OCI-LY3 (cell line): ENCODE measurements at regions not wholly inside any gene's neighbourhood (a gene's known extent, or its start where the extent isn't known, plus 50 kb on each side); places are given as distances from the start of the nearest gene placed in this dataset.

Source experiments
- H2AFZ ChIP-seq: fragments of 200-600, 300-600 bp; shearing (Covaris generic); 2 replicates; pipeline ENCODE4 v1.6.0; 2014; ENCODE audit warnings: antibody characterized with exemption, low read depth, low read length
- H3K27ac ChIP-seq: fragments of 200-600, 300-600 bp; sonication (generic); 2 replicates; pipeline ENCODE4 v1.5.1; 2014; ENCODE audit warnings: mild to moderate bottlenecking, low read length, moderate library complexity, mixed read lengths
- H3K27me3 ChIP-seq: fragments of 200-600, 300-600 bp; sonication (generic); 2 replicates; pipeline ENCODE4 v1.6.1; 2014; ENCODE audit warnings: low read depth, low read length, mixed read lengths
- H3K36me3 ChIP-seq: fragments of 200-600, 300-600 bp; sonication (generic); replicated peaks from 2 replicates; pipeline ENCODE3; 2014; ENCODE audit warnings: low read depth, low read length, mixed read lengths
- H3K4me1 ChIP-seq: fragments of 300-600, 200-600 bp; sonication (generic); 2 replicates; pipeline ENCODE4 v1.6.1; 2014; ENCODE audit warnings: low read length, mixed read lengths
- H3K4me2 ChIP-seq: fragments of 200-600, 300-600 bp; sonication (generic); 2 replicates; pipeline ENCODE4 v1.6.1; 2014; ENCODE audit warnings: low read length, mixed read lengths
- H3K4me3 ChIP-seq: fragments of 300-600, 200-600 bp; sonication (generic); 2 replicates; pipeline ENCODE4 v1.5.1; 2014; ENCODE audit warnings: antibody characterized with exemption, mild to moderate bottlenecking, low read length, moderate library complexity
- H3K79me2 ChIP-seq: fragments of 300-600, 200-600 bp; shearing (Covaris generic); 2 replicates; pipeline ENCODE4 v1.6.1; 2014; ENCODE audit warnings: mild to moderate bottlenecking, low read length, mixed read lengths
- H3K9ac ChIP-seq: fragments of 300-600, 200-600 bp; shearing (Covaris generic); 2 replicates; pipeline ENCODE4 v1.6.0; 2014; ENCODE audit warnings: mild to moderate bottlenecking, low read length, moderate library complexity
- H3K9me3 ChIP-seq: fragments of 200-600, 300-600 bp; shearing (Covaris generic); 2 replicates; pipeline ENCODE4 v1.6.1; 2014; ENCODE audit warnings: low read length, mixed read lengths; ENCODE audit not compliant: insufficient read depth
- H4K20me1 ChIP-seq: fragments of 200-600, 300-600 bp; sonication (generic); 2 replicates; pipeline ENCODE4 v1.6.1; 2016; ENCODE audit warnings: low read length, mixed read lengths; ENCODE audit not compliant: insufficient read depth
- CTCF ChIP-seq: fragments of 200-600, 300-600 bp; sonication (generic); IDR thresholded peaks from 2 replicates; pipeline ENCODE4 v1.5.1; 2014; ENCODE audit warnings: antibody characterized with exemption, low read length, low read depth
- EZH2phosphoT487 ChIP-seq: fragments of 200-600 bp; shearing (Covaris generic); IDR thresholded peaks from 2 replicates; pipeline ENCODE4 v1.6.1; 2018; ENCODE audit warnings: antibody characterized with exemption, mixed run types, low read depth

- no peak for TF ChIP-seq EZH2phosphoT487
- TF ChIP-seq CTCF, result no peak
Measured at GRCh38 chrY:9016916-9017315, 320.3 kb upstream of the TSPY4 start.

GRCh38 chrY:9018401-9018800 is 318.9 kb upstream of the TSPY4 start:
- no peak overlapping the region for H3K4me2 ChIP-seq
- no peak overlapping the region for H3K4me3 ChIP-seq
- no peaks in the 10 kb centered on the region for H3K36me3 ChIP-seq
- no peak overlapping the region for H3K9ac ChIP-seq
- TF ChIP-seq EZH2phosphoT487 (no peak), CTCF (no peak)
- no peaks in the 10 kb centered on the region for H3K79me2 ChIP-seq
- no peaks in the 10 kb centered on the region for H3K4me1 ChIP-seq
- H3K27me3 ChIP-seq, result no peaks in the 10 kb centered on the region
- H4K20me1 ChIP-seq, result no peaks in the 10 kb centered on the region
- H3K9me3 ChIP-seq, result no peaks in the 10 kb centered on the region
- no peak overlapping the region for H2AFZ ChIP-seq
- H3K27ac ChIP-seq, result no peak overlapping the region

More at GRCh38 chrY:9016916-9017315, 320.3 kb upstream of the TSPY4 start:
- H2AFZ ChIP-seq, result no peak overlapping the region
- no peak overlapping the region for H3K4me2 ChIP-seq
- no peaks in the 10 kb centered on the region for H3K9me3 ChIP-seq
- no peaks in the 10 kb centered on the region for H4K20me1 ChIP-seq
- no peaks in the 10 kb centered on the region for H3K79me2 ChIP-seq
- H3K4me1 ChIP-seq, result no peaks in the 10 kb centered on the region
- no peak overlapping the region for H3K27ac ChIP-seq
- H3K9ac ChIP-seq, result no peak overlapping the region
- H3K27me3 ChIP-seq, result no peaks in the 10 kb centered on the region
- no peaks in the 10 kb centered on the region for H3K36me3 ChIP-seq
- H3K4me3 ChIP-seq, result no peak overlapping the region

- Histone ChIP-seq H3K27me3 (no peaks in the 10 kb centered on the region), H3K4me1 (no peaks in the 10 kb centered on the region), H2AFZ (no peak overlapping the region), H3K9me3 (no peaks in the 10 kb centered on the region), H3K79me2 (no peaks in the 10 kb centered on the region), H3K4me3 (no peak overlapping the region), H3K4me2 (no peak overlapping the region), H3K9ac (no peak overlapping the region), H3K27ac (no peak overlapping the region), H3K36me3 (no peaks in the 10 kb centered on the region), H4K20me1 (no peaks in the 10 kb centered on the region)
- TF ChIP-seq EZH2phosphoT487 (no peak), CTCF (no peak)
Measured at GRCh38 chrY:9027729-9028375, 309.4 kb upstream of the TSPY4 start.

GRCh38 chrY:9029929-9030328 is 307.3 kb upstream of the TSPY4 start:
- H4K20me1 ChIP-seq, result no peaks in the 10 kb centered on the region
- H3K36me3 ChIP-seq, result no peaks in the 10 kb centered on the region
- no peak overlapping the region for H3K27ac ChIP-seq
- H3K9ac ChIP-seq, result no peak overlapping the region
- no peaks in the 10 kb centered on the region for H3K79me2 ChIP-seq
- TF ChIP-seq CTCF, result no peak
- TF ChIP-seq EZH2phosphoT487, result no peak
- no peak overlapping the region for H2AFZ ChIP-seq
- no peaks in the 10 kb centered on the region for H3K27me3 ChIP-seq
- no peak overlapping the region for H3K4me3 ChIP-seq
- peaks cover 11% of the 10 kb centered on the region for H3K4me1 ChIP-seq
- no peak overlapping the region for H3K4me2 ChIP-seq
- no peaks in the 10 kb centered on the region for H3K9me3 ChIP-seq
